ENCODE measurements at regions not wholly inside any gene's neighbourhood (a gene's known extent, or its start where the extent isn't known, plus 50 kb on each side); places are given as distances from the start of the nearest gene placed in this dataset.

DNA sequence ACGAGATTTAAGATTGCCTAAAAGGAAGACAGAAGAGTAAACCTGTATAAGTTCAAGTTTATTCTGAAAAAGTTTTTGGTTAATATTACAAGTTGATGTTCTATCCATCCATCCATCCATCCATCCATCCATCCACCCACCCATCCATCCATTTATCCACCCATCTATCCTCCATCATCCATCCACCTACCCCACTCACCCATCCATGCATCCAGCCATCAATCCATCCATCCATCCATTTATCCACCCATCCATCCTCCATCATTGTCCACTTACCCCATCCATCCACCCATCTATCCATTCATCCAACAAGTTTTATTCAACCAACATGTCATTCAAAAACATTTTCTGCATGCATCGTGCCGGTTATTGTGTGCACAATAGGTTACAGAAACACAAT lies 89.3 kb downstream of the ZBTB18 start:
- Histone ChIP-seq H3K27ac (no peak overlapping the region), H3K4me2 (no peak overlapping the region), H3K9ac (no peak overlapping the region), H3K79me2 (ENCODE audit: low read depth) (no peaks in the 10 kb centered on the region), H4K20me1 (ENCODE audit: low read depth) (no peaks in the 10 kb centered on the region), H2AFZ (replicated peaks) (no peak overlapping the region), H3K4me1 (no peaks in the 10 kb centered on the region), H3K27me3 (no peaks in the 10 kb centered on the region), H3K4me3 (no peak overlapping the region), H3K36me3 (no peaks in the 10 kb centered on the region), H3K9me3 (ENCODE audit: low read depth) (no peaks in the 10 kb centered on the region), H3F3A (ENCODE audit: low read depth) (no peaks in the 10 kb centered on the region)
- Mint-ChIP-seq H3K4me3 (no peak overlapping the region), H3K4me1 (peaks cover 18% of the 10 kb centered on the region), H3K27ac (no peak overlapping the region), H3K27me3 (ENCODE audit: insufficient read depth, low read depth) (no peaks in the 10 kb centered on the region), H3K36me3 (no peaks in the 10 kb centered on the region), H3K9me3 (no peaks in the 10 kb centered on the region)
- TF ChIP-seq EZH2phosphoT487 (IDR thresholded peaks at IDR 0.05) (no peak), EZH2 (IDR thresholded peaks at IDR 0.05) (no peak)
- TF ChIP-seq, protein P1, sequence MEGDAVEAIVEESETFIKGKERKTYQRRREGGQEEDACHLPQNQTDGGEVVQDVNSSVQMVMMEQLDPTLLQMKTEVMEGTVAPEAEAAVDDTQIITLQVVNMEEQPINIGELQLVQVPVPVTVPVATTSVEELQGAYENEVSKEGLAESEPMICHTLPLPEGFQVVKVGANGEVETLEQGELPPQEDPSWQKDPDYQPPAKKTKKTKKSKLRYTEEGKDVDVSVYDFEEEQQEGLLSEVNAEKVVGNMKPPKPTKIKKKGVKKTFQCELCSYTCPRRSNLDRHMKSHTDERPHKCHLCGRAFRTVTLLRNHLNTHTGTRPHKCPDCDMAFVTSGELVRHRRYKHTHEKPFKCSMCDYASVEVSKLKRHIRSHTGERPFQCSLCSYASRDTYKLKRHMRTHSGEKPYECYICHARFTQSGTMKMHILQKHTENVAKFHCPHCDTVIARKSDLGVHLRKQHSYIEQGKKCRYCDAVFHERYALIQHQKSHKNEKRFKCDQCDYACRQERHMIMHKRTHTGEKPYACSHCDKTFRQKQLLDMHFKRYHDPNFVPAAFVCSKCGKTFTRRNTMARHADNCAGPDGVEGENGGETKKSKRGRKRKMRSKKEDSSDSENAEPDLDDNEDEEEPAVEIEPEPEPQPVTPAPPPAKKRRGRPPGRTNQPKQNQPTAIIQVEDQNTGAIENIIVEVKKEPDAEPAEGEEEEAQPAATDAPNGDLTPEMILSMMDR (IDR thresholded peaks at IDR 0.05) = no peak
- DNase-seq (ENCODE audit: low spot score) = no peak

DNA sequence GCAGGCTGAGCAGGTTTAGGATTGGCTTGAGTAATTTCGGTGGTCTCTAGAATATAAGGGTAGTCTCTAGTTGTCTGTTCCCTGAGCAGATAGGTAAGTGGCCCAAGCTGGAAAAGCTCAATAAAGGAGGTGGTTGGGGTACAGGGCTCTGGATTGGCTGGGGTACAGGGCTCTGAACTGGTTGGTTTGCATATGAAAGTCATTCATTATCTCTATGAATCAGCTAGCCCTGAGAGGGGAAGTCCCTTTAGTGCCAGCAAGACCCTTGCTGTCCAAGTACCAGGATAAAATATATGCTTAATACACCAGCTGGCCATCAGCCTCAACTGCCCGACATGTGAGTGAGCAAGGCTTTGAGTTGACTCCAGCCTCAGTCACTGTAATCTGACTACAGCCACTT lies 93.0 kb downstream of the ZBTB18 start:
- Histone ChIP-seq H3K4me1 (no peaks in the 10 kb centered on the region), H3K27me3 (no peaks in the 10 kb centered on the region), H3K4me2 (no peak overlapping the region), H3K36me3 (no peaks in the 10 kb centered on the region), H3K27ac (no peak overlapping the region), H2AFZ (replicated peaks) (no peak overlapping the region), H3K9me3 (ENCODE audit: low read depth) (no peaks in the 10 kb centered on the region), H3K4me3 (no peak overlapping the region), H3K9ac (no peak overlapping the region), H3K79me2 (ENCODE audit: low read depth) (no peaks in the 10 kb centered on the region), H4K20me1 (ENCODE audit: low read depth) (no peaks in the 10 kb centered on the region), H3F3A (ENCODE audit: low read depth) (no peaks in the 10 kb centered on the region)
- Mint-ChIP-seq H3K9me3 (no peaks in the 10 kb centered on the region), H3K4me3 (no peak overlapping the region), H3K36me3 (no peaks in the 10 kb centered on the region), H3K27ac (no peak overlapping the region), H3K27me3 (ENCODE audit: insufficient read depth, low read depth) (peaks cover 3% of the 10 kb centered on the region), H3K4me1 (peaks cover 6% of the 10 kb centered on the region)
- no peak for DNase-seq (ENCODE audit: low spot score)
- TF ChIP-seq EZH2phosphoT487 (IDR thresholded peaks at IDR 0.05) (no peak), EZH2 (IDR thresholded peaks at IDR 0.05) (no peak)
- TF ChIP-seq, protein P1 (IDR thresholded peaks at IDR 0.05) = no peak

DNA sequence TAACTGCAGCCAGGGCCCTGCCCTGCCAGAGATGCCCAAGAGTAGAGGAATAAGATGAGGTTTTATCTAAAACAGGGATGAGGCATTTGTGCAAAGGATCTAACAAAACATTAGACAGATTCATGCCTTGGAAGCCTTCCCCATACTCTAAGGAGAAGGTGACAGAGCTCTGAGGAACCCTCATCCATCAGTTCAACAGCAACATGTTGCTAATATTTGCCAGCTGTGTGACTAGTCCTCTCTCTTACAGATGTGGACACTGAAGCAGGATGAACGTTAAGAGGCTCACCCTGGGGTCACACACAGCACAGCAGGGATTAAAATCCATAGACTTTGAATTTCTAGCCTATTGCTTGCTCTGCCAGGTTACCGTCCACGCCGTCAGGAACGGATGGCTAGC lies 99.0 kb downstream of the ZBTB18 start:
- Mint-ChIP-seq H3K27me3 (ENCODE audit: insufficient read depth, low read depth) (peaks cover 5% of the 10 kb centered on the region), H3K27ac (no peak overlapping the region), H3K9me3 (no peaks in the 10 kb centered on the region), H3K4me1 (peaks cover 14% of the 10 kb centered on the region), H3K4me3 (no peak overlapping the region), H3K36me3 (no peaks in the 10 kb centered on the region)
- no peak overlapping the region for H3K4me3 ChIP-seq
- H3K4me2 ChIP-seq = no peak overlapping the region
- H3K79me2 ChIP-seq (ENCODE audit: low read depth) = no peaks in the 10 kb centered on the region
- H3K27ac ChIP-seq = no peak overlapping the region
- no peaks in the 10 kb centered on the region for H3F3A ChIP-seq (ENCODE audit: low read depth)
- H3K4me1 ChIP-seq = peaks cover 5% of the 10 kb centered on the region
- no peak for TF ChIP-seq EZH2 (IDR thresholded peaks at IDR 0.05)
- TF ChIP-seq EZH2phosphoT487 (IDR thresholded peaks at IDR 0.05) = no peak
- TF ChIP-seq, protein P1 (IDR thresholded peaks at IDR 0.05) = no peak
- DNase-seq (ENCODE audit: low spot score) = no peak
- no peaks in the 10 kb centered on the region for H4K20me1 ChIP-seq (ENCODE audit: low read depth)
- H3K27me3 ChIP-seq = no peaks in the 10 kb centered on the region
- no peaks in the 10 kb centered on the region for H3K9me3 ChIP-seq (ENCODE audit: low read depth)
- no peaks in the 10 kb centered on the region for H3K36me3 ChIP-seq
- no peak overlapping the region for H2AFZ ChIP-seq (replicated peaks)
- no peak overlapping the region for H3K9ac ChIP-seq

Data from neural progenitor cell (in vitro differentiated cells).